ENCODE measurements at regions not wholly inside any gene's neighbourhood (a gene's known extent, or its start where the extent isn't known, plus 50 kb on each side); places are given as distances from the start of the nearest gene placed in this dataset.

DNA sequence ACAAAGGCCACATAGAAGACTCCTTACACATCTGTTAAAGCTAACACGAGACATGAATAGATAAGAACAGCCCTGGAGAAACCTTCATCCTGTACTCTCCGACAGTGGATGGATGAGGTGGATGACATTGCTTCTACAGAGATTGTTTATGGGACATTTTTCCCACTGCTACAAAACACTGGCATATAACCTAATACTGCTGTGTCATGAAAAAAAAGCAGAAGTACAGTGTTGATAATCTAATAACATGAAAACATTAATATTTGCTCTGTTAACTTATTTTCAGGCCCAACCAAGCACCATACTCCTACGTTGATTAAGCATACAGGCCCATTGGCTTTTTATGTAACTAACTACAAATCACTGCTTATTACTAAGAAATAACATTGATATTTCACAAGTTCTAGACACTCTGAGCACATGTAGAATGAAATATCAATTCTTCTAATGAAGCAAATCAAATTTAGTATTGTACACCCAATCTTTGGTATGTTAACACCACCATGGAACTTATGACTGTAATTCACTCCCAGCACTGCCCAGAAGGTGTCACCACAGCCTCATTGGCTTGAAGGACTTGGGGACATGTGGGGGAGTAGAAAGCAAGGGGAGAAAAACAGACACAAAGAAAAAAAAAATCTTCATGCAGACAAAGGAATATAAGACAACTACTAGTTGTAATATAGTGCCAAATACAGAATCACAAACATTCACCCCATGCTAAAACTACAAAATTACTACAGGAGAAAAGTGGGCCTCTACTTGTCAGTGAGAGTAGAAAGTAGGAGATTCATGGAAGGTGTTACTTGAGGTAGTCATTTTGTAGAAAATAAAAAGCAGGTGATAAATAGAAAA lies 330.0 kb upstream of the PMFBP1 start:
- TF ChIP-seq POLR2AphosphoS5 (IDR thresholded peaks at IDR 0.05; ENCODE audit: low read depth, low read length) (no peak), POLR2A (IDR thresholded peaks at IDR 0.05; ENCODE audit: low read depth, low read length) (no peak)

Measured in GM12891 (cell line).